A673 (cell line): ENCODE measurements at regions not wholly inside any gene's neighbourhood (a gene's known extent, or its start where the extent isn't known, plus 50 kb on each side); places are given as distances from the start of the nearest gene placed in this dataset.

Source experiments
- EZH2 ChIP-seq: fragments of 200-600 bp; sonication (generic); IDR thresholded peaks from 2 replicates; pipeline ENCODE4 v1.6.1; 2017; ENCODE audit warnings: borderline replicate concordance, low read depth, mild to moderate bottlenecking, mixed read lengths, antibody characterized with exemption, low read length; ENCODE audit not compliant: poor library complexity, severe bottlenecking
- TF ChIP-seq, protein P1 (sequence below): fragments of 300-800, 200-600 bp; sonication (generic); conservative IDR thresholded peaks from 2 replicates; pipeline ENCODE4 v1.5.1; 2017; ENCODE audit warnings: low read depth, mild to moderate bottlenecking, antibody characterized with exemption, low read length, moderate library complexity, mixed read lengths

DNA sequence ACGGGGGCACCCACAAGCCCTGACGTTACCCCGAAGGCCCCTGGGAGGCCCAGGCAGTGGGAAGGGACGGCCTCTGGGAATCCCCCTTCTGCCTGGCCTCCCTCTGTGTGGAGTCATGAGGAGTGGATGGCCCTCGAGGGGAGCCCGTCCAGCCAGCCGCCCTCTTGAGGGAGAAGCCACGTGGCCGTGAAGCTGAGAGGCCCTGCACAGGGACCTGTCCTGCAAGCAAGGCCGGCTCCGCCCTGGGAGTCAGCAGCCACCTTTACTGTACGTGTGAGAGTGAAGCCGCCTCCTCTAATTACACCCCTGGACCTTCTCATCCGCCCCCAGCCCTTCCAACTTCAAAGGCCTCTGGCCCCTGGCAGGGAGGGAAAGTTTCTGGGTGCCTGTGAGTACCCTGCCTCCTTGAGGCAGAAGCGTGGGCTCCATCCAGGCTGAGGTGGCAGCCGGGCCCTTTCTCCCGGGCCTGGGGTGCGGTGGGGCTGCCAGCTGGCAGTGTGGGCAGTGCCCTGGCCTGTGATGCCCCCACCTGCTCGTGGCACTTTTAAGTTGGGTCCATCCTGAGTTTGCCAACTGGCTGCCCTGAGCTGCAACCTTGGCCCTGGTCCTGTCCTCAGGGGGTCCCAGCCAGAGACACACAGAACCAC lies 55.9 kb upstream of the EGFL7 start:
- TF ChIP-seq, protein P1, sequence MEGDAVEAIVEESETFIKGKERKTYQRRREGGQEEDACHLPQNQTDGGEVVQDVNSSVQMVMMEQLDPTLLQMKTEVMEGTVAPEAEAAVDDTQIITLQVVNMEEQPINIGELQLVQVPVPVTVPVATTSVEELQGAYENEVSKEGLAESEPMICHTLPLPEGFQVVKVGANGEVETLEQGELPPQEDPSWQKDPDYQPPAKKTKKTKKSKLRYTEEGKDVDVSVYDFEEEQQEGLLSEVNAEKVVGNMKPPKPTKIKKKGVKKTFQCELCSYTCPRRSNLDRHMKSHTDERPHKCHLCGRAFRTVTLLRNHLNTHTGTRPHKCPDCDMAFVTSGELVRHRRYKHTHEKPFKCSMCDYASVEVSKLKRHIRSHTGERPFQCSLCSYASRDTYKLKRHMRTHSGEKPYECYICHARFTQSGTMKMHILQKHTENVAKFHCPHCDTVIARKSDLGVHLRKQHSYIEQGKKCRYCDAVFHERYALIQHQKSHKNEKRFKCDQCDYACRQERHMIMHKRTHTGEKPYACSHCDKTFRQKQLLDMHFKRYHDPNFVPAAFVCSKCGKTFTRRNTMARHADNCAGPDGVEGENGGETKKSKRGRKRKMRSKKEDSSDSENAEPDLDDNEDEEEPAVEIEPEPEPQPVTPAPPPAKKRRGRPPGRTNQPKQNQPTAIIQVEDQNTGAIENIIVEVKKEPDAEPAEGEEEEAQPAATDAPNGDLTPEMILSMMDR = no peak
- TF ChIP-seq EZH2 = no peak
